SJCRH30 (cell line): ENCODE measurements at regions not wholly inside any gene's neighbourhood (a gene's known extent, or its start where the extent isn't known, plus 50 kb on each side); places are given as distances from the start of the nearest gene placed in this dataset.

ENCODE experiments used
- DNase-seq, 2 experiments: peaks; one replicate each; pipeline ENCODE4 v3.0.0-alpha.2; 2015 to 2020
- H3K27ac ChIP-seq: fragments of 250-450 bp; sonication (Bioruptor Pico); 2 replicates; pipeline ENCODE4 v1.5.1; 2020; ENCODE audit warnings: mild to moderate bottlenecking, moderate library complexity
- H3K27me3 ChIP-seq: fragments of 250-450 bp; sonication (Bioruptor Pico); 2 replicates; pipeline ENCODE4 v1.5.1; 2020; ENCODE audit warnings: mild to moderate bottlenecking, moderate library complexity
- H3K36me3 ChIP-seq: fragments of 250-450 bp; sonication (Bioruptor Pico); 2 replicates; pipeline ENCODE4 v1.5.1; 2020; ENCODE audit warnings: mild to moderate bottlenecking, moderate library complexity
- H3K4me1 ChIP-seq: fragments of 250-450 bp; sonication (Bioruptor Pico); 2 replicates; pipeline ENCODE4 v1.5.1; 2020; ENCODE audit warnings: mild to moderate bottlenecking, moderate library complexity
- H3K4me3 ChIP-seq: fragments of 250-450 bp; sonication (Bioruptor Pico); 2 replicates; pipeline ENCODE4 v1.5.1; 2020; ENCODE audit warnings: mild to moderate bottlenecking, moderate library complexity
- H3K9me3 ChIP-seq: fragments of 250-450 bp; sonication (Bioruptor Pico); replicated peaks from 2 replicates; pipeline ENCODE4 v1.5.1; 2020; ENCODE audit warnings: mild to moderate bottlenecking, moderate library complexity

DNA sequence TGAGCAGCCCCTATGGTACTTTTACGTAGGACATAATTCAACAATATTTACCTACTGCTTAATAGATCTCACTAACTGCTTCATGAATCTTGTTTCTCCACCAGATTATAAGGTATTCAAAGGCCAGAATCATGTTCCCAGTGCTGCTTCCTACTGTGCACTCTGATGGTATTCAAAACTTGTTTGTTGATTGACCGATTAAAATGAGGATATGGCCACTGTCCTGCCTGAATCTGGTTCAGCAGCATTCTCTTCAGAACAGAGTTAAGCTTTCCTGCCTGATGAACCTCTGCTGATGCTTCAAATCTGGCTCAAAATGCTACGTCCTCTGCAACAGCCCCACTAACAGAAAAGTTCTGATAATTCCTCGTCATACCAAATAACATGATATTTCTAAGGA is 150.7 kb upstream of the ZNF462 start:
- no peak overlapping the region for H3K27ac ChIP-seq
- no peaks in the 10 kb centered on the region for H3K27me3 ChIP-seq
- H3K4me1 ChIP-seq: peaks cover 12% of the 10 kb centered on the region

GRCh38 chr9:106713206-106713605 is 149.8 kb upstream of the ZNF462 start:
- DNase-seq: no peak
- Histone ChIP-seq H3K36me3 (no peaks in the 10 kb centered on the region), H3K27me3 (no peaks in the 10 kb centered on the region), H3K27ac (no peak overlapping the region), H3K4me3 (no peak overlapping the region), H3K4me1 (peaks cover 14% of the 10 kb centered on the region), H3K9me3 (no peaks in the 10 kb centered on the region)

More for the DNA sequence above, 150.7 kb upstream of the ZNF462 start:
- Histone ChIP-seq H3K36me3 (no peaks in the 10 kb centered on the region), H3K9me3 (no peaks in the 10 kb centered on the region), H3K4me3 (no peak overlapping the region)
- no peak for DNase-seq

DNA sequence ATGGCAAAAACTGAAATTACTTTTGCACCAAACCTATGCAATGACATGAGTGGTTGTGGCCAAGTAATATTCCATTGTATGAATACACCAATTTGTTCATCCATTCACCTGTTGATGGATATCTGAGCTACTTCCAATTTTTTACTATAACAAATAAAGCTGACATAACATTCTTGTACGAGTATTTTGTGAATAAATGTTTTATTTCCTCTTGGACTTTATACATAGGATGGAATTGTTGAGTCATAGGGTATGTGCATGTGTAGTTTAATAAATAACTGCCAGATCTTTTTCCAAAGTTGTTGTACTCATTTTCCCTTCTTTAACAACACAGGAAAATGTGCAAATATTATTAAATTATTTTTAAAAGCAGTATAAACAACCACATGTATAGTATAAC is 146.1 kb upstream of the ZNF462 start:
- DNase-seq: no peak
- H3K27me3 ChIP-seq: no peaks in the 10 kb centered on the region
- no peaks in the 10 kb centered on the region for H3K36me3 ChIP-seq
- H3K9me3 ChIP-seq: no peaks in the 10 kb centered on the region
- H3K27ac ChIP-seq: no peak overlapping the region
- no peak overlapping the region for H3K4me3 ChIP-seq
- H3K4me1 ChIP-seq: peaks cover 25% of the 10 kb centered on the region

DNA sequence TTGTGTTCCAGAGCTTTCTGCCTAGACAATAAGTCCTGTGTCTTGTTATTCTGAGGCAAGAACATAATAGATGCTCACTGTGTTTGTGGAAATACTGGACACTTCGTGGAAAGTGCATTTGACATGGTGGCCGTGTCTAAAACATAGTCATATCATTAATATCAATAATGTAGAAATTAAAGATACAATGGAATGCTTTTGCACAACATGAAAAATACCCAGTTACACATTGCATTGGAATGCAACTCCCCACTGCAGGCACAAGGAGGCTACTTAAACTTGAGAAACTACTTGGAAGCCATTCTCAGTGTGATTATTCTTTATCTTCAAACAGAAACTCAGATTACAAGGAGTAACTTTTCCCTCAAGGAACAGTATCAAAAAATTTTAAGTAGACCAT is 145.3 kb upstream of the ZNF462 start:
- H3K27me3 ChIP-seq: no peaks in the 10 kb centered on the region
- no peaks in the 10 kb centered on the region for H3K36me3 ChIP-seq
- no peak overlapping the region for H3K4me3 ChIP-seq
- H3K4me1 ChIP-seq: peaks cover 25% of the 10 kb centered on the region
- peak in 1 of 2 experiments; percentile 18 for DNase-seq
- no peaks in the 10 kb centered on the region for H3K9me3 ChIP-seq
- H3K27ac ChIP-seq: no peak overlapping the region

GRCh38 chr9:106718936-106719335 is 144.0 kb upstream of the ZNF462 start:
- H3K4me3 ChIP-seq: no peak overlapping the region; the same call in 1 of the 2 replicates
- H3K27ac ChIP-seq: peak overlapping the region; percentile 62
- no peaks in the 10 kb centered on the region for H3K27me3 ChIP-seq
- H3K36me3 ChIP-seq: no peaks in the 10 kb centered on the region
- peaks cover 25% of the 10 kb centered on the region for H3K4me1 ChIP-seq
- DNase-seq: peak; percentile 5 to 68
- no peaks in the 10 kb centered on the region for H3K9me3 ChIP-seq

DNA sequence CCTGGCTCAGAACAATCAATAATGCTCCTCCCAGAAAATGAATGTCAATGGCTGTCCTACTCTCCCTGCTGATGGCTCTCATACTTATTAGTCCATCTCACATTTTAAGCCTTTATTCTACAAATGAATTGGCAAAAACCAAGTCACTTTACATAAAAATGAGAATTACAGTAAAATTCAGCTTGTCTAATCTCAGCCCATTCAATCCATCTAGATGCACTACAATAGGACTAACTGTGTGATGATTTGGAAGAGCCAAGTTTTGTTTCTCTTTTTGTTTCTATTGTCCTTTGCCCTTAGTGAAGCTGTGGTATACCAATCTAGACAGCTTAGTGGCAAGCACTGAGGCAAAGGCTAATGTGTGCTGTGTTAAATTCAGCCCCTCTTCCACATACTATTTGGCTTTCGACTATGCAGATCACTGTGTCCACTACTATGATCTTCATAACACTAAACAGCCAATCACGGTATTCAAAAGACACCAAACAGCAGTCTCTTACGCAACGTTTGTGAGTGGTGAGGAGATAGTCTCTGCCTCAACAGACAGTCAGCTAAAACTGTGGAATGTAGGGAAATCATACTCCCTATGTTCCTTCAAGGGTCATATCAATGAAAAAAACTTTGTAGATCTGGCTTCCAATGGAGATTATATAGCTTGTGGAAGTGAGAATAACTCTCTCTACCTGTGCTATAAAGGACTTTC is 140.8 kb upstream of the ZNF462 start:
- Histone ChIP-seq H3K36me3 (no peaks in the 10 kb centered on the region), H3K9me3 (no peaks in the 10 kb centered on the region), H3K4me3 (no peak overlapping the region), H3K4me1 (peaks cover 25% of the 10 kb centered on the region), H3K27me3 (no peaks in the 10 kb centered on the region; the same call in 1 of the 2 replicates), H3K27ac (no peak overlapping the region)
- no peak for DNase-seq

DNA sequence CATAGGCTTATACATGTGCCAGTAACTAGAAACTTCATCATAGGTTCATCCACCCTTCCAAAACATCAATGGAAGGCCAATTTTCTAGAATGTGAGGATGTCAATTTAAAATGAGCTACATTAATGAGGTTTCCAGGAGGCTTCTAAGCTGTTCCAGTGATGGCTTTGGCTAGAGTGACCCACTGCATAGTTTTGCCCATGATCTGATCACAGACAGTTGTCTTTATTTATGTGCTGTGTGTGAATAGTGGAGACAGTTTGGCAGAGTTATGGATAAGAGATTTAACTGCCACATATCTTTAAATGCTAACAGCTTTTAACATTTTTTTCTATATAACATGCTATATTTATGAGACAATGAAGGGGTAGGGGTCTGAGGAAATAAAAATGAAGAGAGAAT is 139.0 kb upstream of the ZNF462 start:
- no peaks in the 10 kb centered on the region for H3K36me3 ChIP-seq
- no peaks in the 10 kb centered on the region; the same call in 1 of the 2 replicates for H3K27me3 ChIP-seq
- DNase-seq: no peak
- H3K4me1 ChIP-seq: peaks cover 8% of the 10 kb centered on the region
- no peak overlapping the region for H3K27ac ChIP-seq
- no peaks in the 10 kb centered on the region for H3K9me3 ChIP-seq
- no peak overlapping the region for H3K4me3 ChIP-seq

- H3K4me3 ChIP-seq: no peak overlapping the region
- DNase-seq: no peak
- no peak overlapping the region for H3K27ac ChIP-seq
- peaks cover 1% of the 10 kb centered on the region for H3K4me1 ChIP-seq
- no peaks in the 10 kb centered on the region; the same call in 1 of the 2 replicates for H3K27me3 ChIP-seq
- no peaks in the 10 kb centered on the region for H3K36me3 ChIP-seq
- H3K9me3 ChIP-seq: no peaks in the 10 kb centered on the region
Observed at GRCh38 chr9:106724566-106724965, 138.4 kb upstream of the ZNF462 start.

DNA sequence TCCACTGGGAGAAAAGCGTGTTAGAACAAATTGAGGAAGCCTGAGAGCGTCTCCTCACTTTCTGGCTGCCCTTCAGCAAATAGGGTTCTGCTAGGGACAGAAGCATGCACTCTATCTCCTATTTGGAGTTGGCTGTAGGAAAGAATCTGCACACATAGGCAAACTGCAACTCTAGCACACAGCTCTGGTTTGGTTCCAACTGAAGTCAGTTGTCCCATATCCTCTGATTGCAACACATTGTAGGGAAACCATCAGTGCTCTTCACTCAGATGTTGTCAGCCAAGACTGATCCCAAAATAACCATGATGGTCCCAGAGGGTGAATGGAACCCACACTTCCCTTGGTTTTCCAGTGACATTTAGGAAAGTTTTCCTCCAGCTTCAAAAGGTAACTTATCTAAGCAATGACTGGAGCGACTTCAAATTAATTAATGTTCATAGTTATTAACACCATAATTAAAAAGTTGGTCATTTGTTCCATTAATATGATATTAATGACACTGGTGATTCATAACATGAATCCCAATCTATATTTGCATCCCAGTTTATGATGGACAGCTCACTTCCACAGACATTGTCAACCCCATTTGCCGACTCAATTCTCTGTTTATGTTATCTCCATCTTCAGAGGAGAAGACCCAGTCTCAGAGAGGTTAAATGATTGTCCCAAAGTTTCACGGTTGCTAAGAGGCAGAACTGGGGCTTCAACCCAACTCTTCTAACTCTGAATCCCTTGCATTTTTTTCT is 136.7 kb upstream of the ZNF462 start:
- DNase-seq: no peak

DNA sequence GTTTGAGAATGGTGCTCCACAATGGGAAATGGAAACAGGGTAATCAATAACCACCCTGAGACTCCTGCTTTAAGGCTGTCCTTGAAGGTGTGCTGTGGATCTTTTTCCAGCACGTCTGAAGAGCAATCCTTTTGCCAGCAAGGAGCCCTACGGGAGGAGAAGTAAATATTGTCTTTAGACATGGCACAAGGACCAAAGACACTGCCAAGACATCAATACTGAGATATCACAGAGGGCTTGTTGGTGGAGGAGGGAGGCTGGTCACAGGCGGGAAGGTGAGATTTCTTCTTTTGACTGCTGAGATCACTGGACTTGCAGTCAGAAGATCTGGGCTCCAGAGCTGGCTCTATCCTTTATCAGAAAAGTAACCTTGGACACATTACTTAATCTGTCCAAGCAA is 135.0 kb upstream of the ZNF462 start:
- Histone ChIP-seq H3K27me3 (no peaks in the 10 kb centered on the region; the same call in 1 of the 2 replicates), H3K4me3 (no peak overlapping the region), H3K4me1 (no peaks in the 10 kb centered on the region), H3K9me3 (no peaks in the 10 kb centered on the region), H3K36me3 (no peaks in the 10 kb centered on the region), H3K27ac (no peak overlapping the region)
- DNase-seq: no peak

More for the DNA sequence above, 136.7 kb upstream of the ZNF462 start:
- Histone ChIP-seq H3K4me3 (no peak overlapping the region), H3K9me3 (no peaks in the 10 kb centered on the region), H3K27ac (no peak overlapping the region), H3K27me3 (no peaks in the 10 kb centered on the region; the same call in 1 of the 2 replicates), H3K36me3 (no peaks in the 10 kb centered on the region), H3K4me1 (no peaks in the 10 kb centered on the region)

GRCh38 chr9:106728860-106729259 is 134.1 kb upstream of the ZNF462 start:
- Histone ChIP-seq H3K27me3 (no peaks in the 10 kb centered on the region; the same call in 1 of the 2 replicates), H3K4me1 (no peaks in the 10 kb centered on the region), H3K9me3 (no peaks in the 10 kb centered on the region), H3K27ac (no peak overlapping the region), H3K4me3 (no peak overlapping the region), H3K36me3 (no peaks in the 10 kb centered on the region)
- no peak for DNase-seq

- Histone ChIP-seq H3K9me3 (no peaks in the 10 kb centered on the region), H3K27ac (no peak overlapping the region), H3K4me1 (no peaks in the 10 kb centered on the region), H3K4me3 (no peak overlapping the region), H3K36me3 (no peaks in the 10 kb centered on the region), H3K27me3 (no peaks in the 10 kb centered on the region)
- DNase-seq: no peak
Observed at GRCh38 chr9:106731910-106732309, 131.1 kb upstream of the ZNF462 start.

GRCh38 chr9:106733828-106734380 is 129.1 kb upstream of the ZNF462 start:
- DNase-seq: no peak
- no peaks in the 10 kb centered on the region for H3K9me3 ChIP-seq
- no peak overlapping the region for H3K4me3 ChIP-seq
- no peaks in the 10 kb centered on the region for H3K27me3 ChIP-seq
- H3K36me3 ChIP-seq: no peaks in the 10 kb centered on the region
- no peak overlapping the region for H3K27ac ChIP-seq
- H3K4me1 ChIP-seq: no peaks in the 10 kb centered on the region

GRCh38 chr9:106737516-106737915 is 125.5 kb upstream of the ZNF462 start:
- Histone ChIP-seq H3K27me3 (no peaks in the 10 kb centered on the region), H3K4me1 (no peaks in the 10 kb centered on the region), H3K4me3 (no peak overlapping the region), H3K9me3 (no peaks in the 10 kb centered on the region), H3K27ac (no peak overlapping the region), H3K36me3 (no peaks in the 10 kb centered on the region)
- DNase-seq: no peak

- Histone ChIP-seq H3K27me3 (no peaks in the 10 kb centered on the region), H3K27ac (no peak overlapping the region), H3K36me3 (no peaks in the 10 kb centered on the region), H3K4me1 (no peaks in the 10 kb centered on the region), H3K9me3 (no peaks in the 10 kb centered on the region), H3K4me3 (no peak overlapping the region)
- no peak for DNase-seq
Observed at GRCh38 chr9:106738109-106738508, 124.9 kb upstream of the ZNF462 start.
